RWPE2 (cell line): ENCODE measurements at regions not wholly inside any gene's neighbourhood (a gene's known extent, or its start where the extent isn't known, plus 50 kb on each side); places are given as distances from the start of the nearest gene placed in this dataset.

ENCODE experiments used
- ATAC-seq: fragments of 200-7000 bp; cut with Tn5 transposase; 3 replicates; pipeline ENCODE4 v1.9.1; 2021; ENCODE audit warnings: low read depth
- DNase-seq: peaks from one replicate; pipeline ENCODE4 v3.0.0-alpha.2; 2020; ENCODE audit warnings: low spot score
- H3K27ac ChIP-seq: fragments of 450-650 bp; 2 replicates; pipeline ENCODE4 v1.5.1; 2017; ENCODE audit warnings: mild to moderate bottlenecking; ENCODE audit not compliant: poor library complexity, severe bottlenecking
- H3K27me3 ChIP-seq: fragments of 250-450 bp; sonication (Bioruptor Pico); 2 replicates; pipeline ENCODE4 v1.5.1; 2021; ENCODE audit warnings: mild to moderate bottlenecking, moderate library complexity; ENCODE audit not compliant: insufficient read depth, poor library complexity, severe bottlenecking
- H3K36me3 ChIP-seq: fragments of 250-450 bp; sonication (Bioruptor Pico); 2 replicates; pipeline ENCODE4 v1.5.1; 2020; ENCODE audit warnings: low read depth, mild to moderate bottlenecking, moderate library complexity
- H3K4me1 ChIP-seq: fragments of 250-450 bp; sonication (Bioruptor Pico); 2 replicates; pipeline ENCODE4 v1.5.1; 2021; ENCODE audit warnings: mild to moderate bottlenecking, moderate library complexity; ENCODE audit not compliant: insufficient read depth, poor library complexity, severe bottlenecking
- H3K4me3 ChIP-seq: fragments of 250-450 bp; sonication (Bioruptor Pico); 2 replicates; pipeline ENCODE4 v1.5.1; 2021; ENCODE audit warnings: mild to moderate bottlenecking, moderate library complexity; ENCODE audit not compliant: severe bottlenecking
- H3K9me3 ChIP-seq: fragments of 250-450 bp; sonication (Bioruptor Pico); 2 replicates; pipeline ENCODE4 v1.5.1; 2021; ENCODE audit warnings: mild to moderate bottlenecking, moderate library complexity; ENCODE audit not compliant: severe bottlenecking
- TF ChIP-seq, protein P1 (sequence below): fragments of 450-650 bp; IDR thresholded peaks from one replicate; pipeline ENCODE4 v1.5.1; 2017; ENCODE audit warnings: mild to moderate bottlenecking, moderate library complexity; ENCODE audit not compliant: poor library complexity, severe bottlenecking

- TF ChIP-seq, protein P1, sequence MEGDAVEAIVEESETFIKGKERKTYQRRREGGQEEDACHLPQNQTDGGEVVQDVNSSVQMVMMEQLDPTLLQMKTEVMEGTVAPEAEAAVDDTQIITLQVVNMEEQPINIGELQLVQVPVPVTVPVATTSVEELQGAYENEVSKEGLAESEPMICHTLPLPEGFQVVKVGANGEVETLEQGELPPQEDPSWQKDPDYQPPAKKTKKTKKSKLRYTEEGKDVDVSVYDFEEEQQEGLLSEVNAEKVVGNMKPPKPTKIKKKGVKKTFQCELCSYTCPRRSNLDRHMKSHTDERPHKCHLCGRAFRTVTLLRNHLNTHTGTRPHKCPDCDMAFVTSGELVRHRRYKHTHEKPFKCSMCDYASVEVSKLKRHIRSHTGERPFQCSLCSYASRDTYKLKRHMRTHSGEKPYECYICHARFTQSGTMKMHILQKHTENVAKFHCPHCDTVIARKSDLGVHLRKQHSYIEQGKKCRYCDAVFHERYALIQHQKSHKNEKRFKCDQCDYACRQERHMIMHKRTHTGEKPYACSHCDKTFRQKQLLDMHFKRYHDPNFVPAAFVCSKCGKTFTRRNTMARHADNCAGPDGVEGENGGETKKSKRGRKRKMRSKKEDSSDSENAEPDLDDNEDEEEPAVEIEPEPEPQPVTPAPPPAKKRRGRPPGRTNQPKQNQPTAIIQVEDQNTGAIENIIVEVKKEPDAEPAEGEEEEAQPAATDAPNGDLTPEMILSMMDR: no peak
- DNase-seq (no peak), ATAC-seq (no peak)
- H3K9me3 ChIP-seq: no peaks in the 10 kb centered on the region
- H3K27me3 ChIP-seq: no peaks in the 10 kb centered on the region
- no peaks in the 10 kb centered on the region for H3K4me1 ChIP-seq
- H3K4me3 ChIP-seq: no peak overlapping the region
- H3K27ac ChIP-seq: no peak overlapping the region
- H3K36me3 ChIP-seq: no peaks in the 10 kb centered on the region
Observed at GRCh38 chr4:81700189-81700588, 228.5 kb upstream of the RASGEF1B start.

- H3K27me3 ChIP-seq: no peaks in the 10 kb centered on the region
- no peaks in the 10 kb centered on the region for H3K36me3 ChIP-seq
- ATAC-seq (no peak), DNase-seq (no peak)
- no peaks in the 10 kb centered on the region for H3K4me1 ChIP-seq
- TF ChIP-seq, protein P1: no peak
- no peaks in the 10 kb centered on the region for H3K9me3 ChIP-seq
- no peak overlapping the region for H3K27ac ChIP-seq
- H3K4me3 ChIP-seq: no peak overlapping the region
Observed at GRCh38 chr4:81698538-81699296, 227.0 kb upstream of the RASGEF1B start.

- H3K27me3 ChIP-seq: no peaks in the 10 kb centered on the region
- H3K9me3 ChIP-seq: no peaks in the 10 kb centered on the region
- H3K4me1 ChIP-seq: no peaks in the 10 kb centered on the region
- H3K36me3 ChIP-seq: no peaks in the 10 kb centered on the region
- H3K4me3 ChIP-seq: no peak overlapping the region
- H3K27ac ChIP-seq: no peak overlapping the region
- TF ChIP-seq, protein P1: no peak
- ATAC-seq: no peak
- DNase-seq: no peak
Observed at GRCh38 chr4:81694176-81694913, 222.6 kb upstream of the RASGEF1B start.

DNA sequence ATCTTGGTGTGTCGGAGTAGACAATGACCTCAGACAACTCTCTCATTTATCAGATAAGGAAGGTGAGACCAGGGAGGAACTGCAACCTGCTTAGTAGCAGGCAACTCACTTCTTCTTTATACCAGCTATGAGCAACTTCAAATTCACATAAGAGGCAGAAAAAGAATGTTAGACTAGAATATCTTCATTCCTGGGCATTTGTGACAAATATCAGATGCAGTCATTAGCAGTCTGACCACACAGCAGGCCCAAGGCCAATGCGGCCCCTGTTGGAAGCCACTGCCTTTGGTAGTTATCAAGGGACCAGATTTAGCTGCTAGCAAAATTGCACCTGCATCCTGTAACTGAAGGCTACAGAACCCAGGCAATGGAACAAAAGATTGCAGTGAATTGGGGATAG, 219.2 kb upstream of the RASGEF1B start:
- no peak for ATAC-seq
- Histone ChIP-seq H3K4me1 (no peaks in the 10 kb centered on the region), H3K27me3 (no peaks in the 10 kb centered on the region), H3K36me3 (no peaks in the 10 kb centered on the region), H3K27ac (no peak overlapping the region), H3K9me3 (no peaks in the 10 kb centered on the region), H3K4me3 (no peak overlapping the region)
- TF ChIP-seq, protein P1: no peak
- no peak for DNase-seq
